ENCODE measurements at regions not wholly inside any gene's neighbourhood (a gene's known extent, or its start where the extent isn't known, plus 50 kb on each side); places are given as distances from the start of the nearest gene placed in this dataset.

DNA sequence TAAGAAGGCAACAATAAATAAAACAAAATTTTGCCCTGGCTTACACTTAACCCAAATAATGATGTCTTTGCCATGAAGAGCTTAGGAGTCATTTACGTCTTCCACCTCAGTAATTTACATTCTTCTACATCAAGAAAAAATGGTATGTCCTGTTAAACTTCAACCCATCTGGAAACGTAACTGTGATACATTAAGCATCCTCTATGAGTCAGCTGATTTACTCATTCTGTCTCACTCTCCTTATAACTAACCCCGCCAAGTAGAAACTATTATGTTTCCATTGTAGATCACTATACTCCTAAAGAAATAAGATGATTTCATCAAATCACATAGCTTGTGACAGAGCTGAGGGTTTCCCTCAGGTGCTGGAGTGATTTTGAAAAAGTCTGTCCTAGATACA is 330.7 kb downstream of the CDC14C start:
- TF ChIP-seq, protein P1, sequence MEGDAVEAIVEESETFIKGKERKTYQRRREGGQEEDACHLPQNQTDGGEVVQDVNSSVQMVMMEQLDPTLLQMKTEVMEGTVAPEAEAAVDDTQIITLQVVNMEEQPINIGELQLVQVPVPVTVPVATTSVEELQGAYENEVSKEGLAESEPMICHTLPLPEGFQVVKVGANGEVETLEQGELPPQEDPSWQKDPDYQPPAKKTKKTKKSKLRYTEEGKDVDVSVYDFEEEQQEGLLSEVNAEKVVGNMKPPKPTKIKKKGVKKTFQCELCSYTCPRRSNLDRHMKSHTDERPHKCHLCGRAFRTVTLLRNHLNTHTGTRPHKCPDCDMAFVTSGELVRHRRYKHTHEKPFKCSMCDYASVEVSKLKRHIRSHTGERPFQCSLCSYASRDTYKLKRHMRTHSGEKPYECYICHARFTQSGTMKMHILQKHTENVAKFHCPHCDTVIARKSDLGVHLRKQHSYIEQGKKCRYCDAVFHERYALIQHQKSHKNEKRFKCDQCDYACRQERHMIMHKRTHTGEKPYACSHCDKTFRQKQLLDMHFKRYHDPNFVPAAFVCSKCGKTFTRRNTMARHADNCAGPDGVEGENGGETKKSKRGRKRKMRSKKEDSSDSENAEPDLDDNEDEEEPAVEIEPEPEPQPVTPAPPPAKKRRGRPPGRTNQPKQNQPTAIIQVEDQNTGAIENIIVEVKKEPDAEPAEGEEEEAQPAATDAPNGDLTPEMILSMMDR (IDR thresholded peaks at IDR 0.05; ENCODE audit: insufficient read depth, low read length) = no peak
- H3K4me3 ChIP-seq (ENCODE audit: low read depth, low read length) = no peak overlapping the region
- no peak for DNase-seq (ENCODE audit: low read depth)

DNA sequence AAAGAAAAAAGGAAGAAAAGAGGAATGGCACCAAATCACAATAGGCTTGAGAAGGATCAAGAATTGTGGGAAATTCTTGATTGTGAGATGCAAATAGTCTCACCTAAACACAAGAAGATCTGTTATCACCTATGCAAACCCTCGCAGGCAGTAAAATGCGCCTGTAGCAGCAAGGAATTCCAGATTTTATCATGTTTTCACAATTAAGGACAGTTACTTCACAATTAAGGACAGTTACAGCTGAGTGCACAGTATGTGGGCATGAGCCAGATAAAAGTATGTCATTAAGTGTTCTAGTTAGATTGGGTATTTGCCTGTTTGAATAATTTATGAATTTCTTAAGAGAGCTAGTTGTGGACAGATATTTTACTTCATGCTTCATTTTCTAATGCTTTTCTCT is 336.2 kb downstream of the CDC14C start:
- TF ChIP-seq, protein P1 (IDR thresholded peaks at IDR 0.05; ENCODE audit: insufficient read depth, low read length) = no peak
- no peak for DNase-seq (ENCODE audit: low read depth)
- H3K4me3 ChIP-seq (ENCODE audit: low read depth, low read length) = no peak overlapping the region

DNA sequence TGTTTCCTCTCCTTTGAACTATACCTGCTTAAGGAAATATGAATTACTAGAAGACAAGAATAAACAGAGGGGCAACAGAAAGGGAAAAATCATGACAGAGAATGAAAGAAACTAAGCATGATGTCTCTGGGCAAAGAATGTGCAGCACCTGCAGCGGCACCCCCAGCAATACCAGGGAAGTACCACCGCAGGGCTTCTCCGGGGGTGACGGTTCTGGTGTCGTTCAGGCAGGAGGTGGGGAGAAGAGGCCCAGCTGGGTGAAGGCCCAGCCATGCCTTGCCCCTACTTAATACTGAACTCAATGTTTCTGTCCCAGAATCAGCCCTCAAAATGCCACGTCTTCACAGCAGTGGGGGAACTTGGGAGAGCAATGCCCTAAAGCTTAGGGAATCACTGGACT is 337.6 kb downstream of the CDC14C start:
- TF ChIP-seq, protein P1 (IDR thresholded peaks at IDR 0.05; ENCODE audit: insufficient read depth, low read length) = no peak
- no peak overlapping the region for H3K4me3 ChIP-seq (ENCODE audit: low read depth, low read length)
- DNase-seq (ENCODE audit: low read depth) = no peak

DNA sequence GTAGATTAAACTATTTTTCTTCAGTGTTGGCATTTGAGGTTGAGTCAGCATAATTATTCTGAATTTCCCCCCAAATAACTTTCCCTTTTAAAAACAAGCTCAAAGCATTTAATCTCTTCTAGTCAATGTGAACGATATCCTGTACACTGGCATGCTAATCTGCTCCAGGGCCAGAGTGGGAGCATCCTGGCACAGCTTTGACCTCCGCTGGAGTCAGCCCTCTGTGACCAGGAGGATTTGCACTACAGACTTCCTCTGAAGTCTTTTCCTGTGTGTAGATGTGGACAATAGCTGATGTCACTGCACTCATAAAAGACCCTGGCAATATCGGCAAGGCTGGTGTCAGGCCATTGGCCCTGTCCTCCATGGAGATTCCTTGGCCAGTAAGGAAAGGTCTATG is 340.2 kb downstream of the CDC14C start:
- no peak overlapping the region for H3K4me3 ChIP-seq (ENCODE audit: low read depth, low read length)
- TF ChIP-seq, protein P1 (IDR thresholded peaks at IDR 0.05; ENCODE audit: insufficient read depth, low read length) = no peak
- DNase-seq (ENCODE audit: low read depth) = no peak

DNA sequence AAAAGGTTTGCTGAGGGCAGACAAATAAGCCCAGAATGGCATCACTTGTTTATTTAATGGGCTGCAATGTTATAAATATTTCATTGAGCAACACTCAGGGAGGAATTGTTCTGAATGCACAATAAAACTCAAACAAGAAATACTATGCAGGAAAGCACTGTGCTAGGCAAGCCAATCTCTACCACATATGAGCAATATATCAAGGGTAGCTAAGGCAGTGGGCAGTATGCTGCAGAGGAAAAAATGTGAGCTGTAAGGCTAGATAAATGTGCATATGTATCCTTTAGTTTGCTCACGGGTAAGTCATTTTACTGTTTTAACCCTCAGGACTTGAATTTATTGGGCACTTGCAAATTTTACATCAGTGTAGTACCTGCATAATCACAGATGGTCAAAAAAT is 349.6 kb downstream of the CDC14C start:
- no peak overlapping the region for H3K4me3 ChIP-seq (ENCODE audit: low read depth, low read length)
- DNase-seq (ENCODE audit: low read depth) = no peak
- TF ChIP-seq, protein P1 (IDR thresholded peaks at IDR 0.05; ENCODE audit: insufficient read depth, low read length) = no peak

DNA sequence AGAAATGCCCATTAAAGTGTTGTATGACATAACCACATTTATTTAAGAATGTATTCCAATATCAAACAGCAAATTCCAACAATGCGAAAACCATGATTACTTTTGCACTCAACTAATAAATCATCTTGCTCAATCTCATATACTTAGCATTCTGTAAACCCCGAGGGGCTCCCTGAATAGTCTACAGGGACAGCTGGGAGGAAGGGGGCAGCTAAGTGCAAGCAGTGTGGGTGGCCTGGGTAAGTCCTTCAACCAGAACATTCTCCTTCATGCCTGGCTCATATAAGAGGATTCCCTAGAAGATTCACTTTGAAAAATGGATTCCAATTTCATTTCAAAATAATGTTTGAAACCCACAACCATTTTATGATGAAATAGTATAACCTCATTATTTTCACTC is 355.5 kb downstream of the CDC14C start:
- no peak overlapping the region for H3K4me3 ChIP-seq (ENCODE audit: low read depth, low read length)
- TF ChIP-seq, protein P1 (IDR thresholded peaks at IDR 0.05; ENCODE audit: insufficient read depth, low read length) = no peak

DNA sequence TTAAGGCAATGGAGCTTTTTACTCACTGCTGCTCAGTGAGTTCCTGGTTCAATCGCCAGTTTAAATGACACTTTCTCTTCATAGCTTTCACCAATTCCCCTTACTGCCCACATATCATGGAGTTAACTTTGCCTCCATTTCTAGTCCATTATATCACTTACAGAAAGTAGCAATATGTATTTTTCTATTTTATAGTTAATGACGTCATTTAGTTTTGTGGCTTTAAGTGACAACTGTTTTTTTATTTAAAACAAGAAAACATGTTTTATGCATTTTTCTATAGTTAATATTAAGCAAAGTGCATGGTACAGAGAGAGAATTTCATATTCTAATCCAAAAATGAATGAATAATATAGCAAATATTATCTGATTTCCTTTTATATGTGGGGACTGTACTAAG is 363.3 kb downstream of the CDC14C start:
- TF ChIP-seq, protein P1 (IDR thresholded peaks at IDR 0.05; ENCODE audit: insufficient read depth, low read length) = no peak
- DNase-seq (ENCODE audit: low read depth) = no peak
- no peak overlapping the region for H3K4me3 ChIP-seq (ENCODE audit: low read depth, low read length)

More for the DNA sequence above, 355.5 kb downstream of the CDC14C start:
- DNase-seq (ENCODE audit: low read depth) = no peak

Measured in fibroblast of the aortic adventitia (primary cell).